Fibroblast of skin of back (primary cell): ENCODE measurements at regions not wholly inside any gene's neighbourhood (a gene's known extent, or its start where the extent isn't known, plus 50 kb on each side); places are given as distances from the start of the nearest gene placed in this dataset.

ENCODE experiments used
- DNase-seq: peaks from one replicate; pipeline ENCODE4 v3.0.0-alpha.2; 2013

GRCh38 chr10:10302689-10303088 lies 715.0 kb upstream of the CELF2 start:
- DNase-seq, result no peak

DNA sequence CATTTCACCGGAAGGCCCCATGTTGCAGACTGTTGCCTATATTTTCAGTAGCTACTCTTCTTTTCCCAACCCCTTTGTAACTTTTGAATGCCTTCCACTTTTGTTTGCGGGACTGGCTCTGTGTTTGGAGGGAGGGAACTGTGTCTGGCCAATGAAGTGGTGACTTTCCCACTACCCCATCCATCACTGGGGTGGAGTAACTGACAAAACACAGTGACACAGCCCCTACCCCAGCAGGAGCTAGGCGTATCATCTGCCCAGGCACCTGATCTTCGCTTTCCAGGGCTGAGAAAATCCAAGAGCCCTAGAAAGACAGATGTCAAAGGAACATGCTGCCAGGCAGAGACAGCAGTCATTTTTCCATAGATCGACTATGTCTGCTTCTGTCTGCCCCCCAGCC lies 710.6 kb upstream of the CELF2 start:
- DNase-seq, result no peak

- DNase-seq, result no peak
Measured at GRCh38 chr10:10307551-10307950, 710.1 kb upstream of the CELF2 start.

DNA sequence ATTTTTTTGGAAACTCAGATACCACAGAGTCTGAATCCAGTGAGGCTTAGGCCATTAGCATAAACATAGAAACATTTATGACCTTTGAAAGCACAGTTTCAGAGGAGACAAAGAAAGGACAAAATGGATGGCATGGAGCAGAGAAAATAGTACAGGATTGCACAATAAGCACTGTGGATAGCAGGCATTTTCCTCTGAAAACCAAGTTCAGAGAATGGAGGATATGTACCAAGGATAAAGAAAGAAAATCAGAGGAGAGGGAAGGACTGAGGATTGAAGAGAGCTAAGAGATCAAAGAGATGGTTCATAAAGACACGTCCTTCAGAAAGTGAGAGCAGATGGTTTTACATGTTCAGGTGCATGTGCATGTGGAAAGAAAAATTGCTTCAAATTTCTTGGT lies 707.2 kb upstream of the CELF2 start:
- no peak for DNase-seq

DNA sequence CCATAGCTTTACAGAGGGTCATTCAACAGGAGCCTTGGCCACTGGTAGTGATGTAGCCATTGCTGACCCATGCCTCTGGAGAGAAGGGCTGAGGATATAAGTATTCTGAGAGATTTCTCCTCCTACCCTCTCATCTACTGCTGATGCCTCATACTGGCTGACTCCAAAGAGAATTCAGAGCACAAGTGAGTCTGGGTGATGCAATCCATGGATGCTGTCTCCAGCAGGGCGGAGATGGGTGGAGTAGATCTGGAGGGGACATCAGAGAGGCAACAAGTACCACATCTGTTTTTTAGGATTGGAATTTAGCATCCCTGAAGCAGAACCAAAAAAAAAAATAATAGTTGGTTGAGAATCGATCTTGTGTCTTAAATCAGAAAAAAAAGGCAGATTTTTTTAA lies 705.7 kb upstream of the CELF2 start:
- DNase-seq, result no peak

- peak; percentile 81 for DNase-seq
Measured at GRCh38 chr10:10313149-10313835, 704.4 kb upstream of the CELF2 start.

DNA sequence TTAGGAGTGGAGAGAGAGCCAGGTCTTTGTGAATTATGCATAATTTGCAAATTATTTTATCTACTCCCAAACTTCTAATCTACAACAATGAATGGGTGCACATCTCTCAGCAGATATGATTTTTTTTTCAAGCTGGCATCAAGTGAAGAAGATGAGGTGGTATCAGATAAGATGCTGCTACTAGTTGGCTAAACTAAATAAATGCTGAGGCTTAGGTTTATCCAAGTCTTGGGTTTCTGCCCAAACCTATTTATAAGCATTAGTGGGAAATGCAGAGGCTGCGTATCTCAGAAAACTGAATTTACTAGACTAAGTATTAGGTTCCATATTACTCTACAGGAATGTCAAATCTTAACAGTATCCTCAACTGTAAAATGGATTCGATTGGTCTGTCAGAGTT lies 703.0 kb upstream of the CELF2 start:
- DNase-seq, result no peak

DNA sequence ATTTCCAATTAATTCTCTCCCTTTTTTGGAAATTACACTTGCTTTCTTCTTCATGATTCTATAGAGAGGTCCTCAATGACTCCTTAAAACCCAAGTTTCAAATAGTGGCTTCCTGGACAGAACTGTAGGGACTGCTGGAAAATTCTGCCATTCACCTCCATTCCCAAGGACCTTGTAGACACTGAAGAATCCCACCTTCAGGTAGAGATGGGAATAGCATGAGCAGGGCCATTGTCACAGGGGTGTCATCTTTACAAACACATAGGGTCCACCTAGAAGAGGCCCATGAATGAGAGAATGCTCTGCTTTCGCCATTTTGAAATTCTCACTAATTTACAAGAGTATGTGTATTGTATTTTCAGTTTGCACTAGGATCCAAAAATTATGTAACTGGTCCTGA lies 701.7 kb upstream of the CELF2 start:
- no peak for DNase-seq

DNA sequence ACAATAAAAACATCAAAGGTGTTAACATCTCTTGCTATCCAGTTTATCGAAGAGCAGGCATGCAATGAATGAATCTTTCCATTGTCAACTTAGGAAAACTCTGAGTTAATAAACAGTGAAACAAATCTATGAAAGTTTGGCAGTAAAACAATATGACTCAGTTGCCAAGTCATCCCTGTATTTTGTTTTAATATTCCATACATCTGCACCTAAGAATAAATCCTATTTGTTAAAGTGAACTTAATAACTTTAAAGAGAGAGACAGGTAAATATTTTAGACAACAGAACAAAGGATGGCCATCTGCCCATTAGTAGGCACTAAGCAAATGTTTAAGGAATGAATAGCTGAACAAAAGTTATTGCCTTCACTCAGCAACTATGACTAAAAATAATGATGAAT lies 700.5 kb upstream of the CELF2 start:
- no peak for DNase-seq

DNA sequence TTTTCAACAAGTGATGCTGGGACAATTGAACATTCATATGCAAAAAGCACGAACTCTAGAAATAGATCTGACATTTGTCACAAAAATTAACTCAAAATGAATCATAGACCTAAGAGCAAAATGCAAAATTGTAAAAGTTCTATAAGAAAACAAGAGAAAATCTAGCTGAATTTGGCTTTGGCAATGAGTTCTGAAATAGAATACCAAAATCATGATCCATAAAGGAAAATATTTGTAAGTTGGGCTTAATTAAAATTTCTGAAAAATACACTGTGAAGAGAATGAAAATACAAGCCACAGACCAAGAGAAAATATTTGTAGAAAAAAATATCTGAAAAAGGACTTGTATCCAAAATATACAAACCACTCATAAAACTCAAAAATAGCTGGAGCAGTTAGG lies 698.8 kb upstream of the CELF2 start:
- peak; percentile 68 for DNase-seq

- peak; percentile 90 for DNase-seq
Measured at GRCh38 chr10:10320956-10321355, 696.7 kb upstream of the CELF2 start.

DNA sequence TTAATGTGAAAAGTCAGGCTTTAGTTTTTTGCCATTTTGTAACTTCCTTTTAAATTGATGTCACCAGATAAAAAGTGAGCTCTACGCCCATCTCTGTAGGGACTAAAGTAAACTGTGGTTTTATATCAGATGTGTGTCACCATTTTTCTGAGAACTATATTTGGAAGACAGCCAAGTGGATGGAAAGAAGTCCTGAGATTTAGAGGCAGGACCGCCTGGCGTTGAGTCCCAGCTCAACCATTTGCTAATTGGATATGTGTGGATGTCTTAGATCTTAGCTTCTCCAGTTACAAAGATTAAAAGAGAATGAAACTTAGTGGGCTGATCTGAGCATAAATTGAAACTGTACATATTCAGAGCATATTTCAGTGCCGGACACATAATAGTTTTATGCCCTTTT lies 691.6 kb upstream of the CELF2 start:
- DNase-seq, result no peak

DNA sequence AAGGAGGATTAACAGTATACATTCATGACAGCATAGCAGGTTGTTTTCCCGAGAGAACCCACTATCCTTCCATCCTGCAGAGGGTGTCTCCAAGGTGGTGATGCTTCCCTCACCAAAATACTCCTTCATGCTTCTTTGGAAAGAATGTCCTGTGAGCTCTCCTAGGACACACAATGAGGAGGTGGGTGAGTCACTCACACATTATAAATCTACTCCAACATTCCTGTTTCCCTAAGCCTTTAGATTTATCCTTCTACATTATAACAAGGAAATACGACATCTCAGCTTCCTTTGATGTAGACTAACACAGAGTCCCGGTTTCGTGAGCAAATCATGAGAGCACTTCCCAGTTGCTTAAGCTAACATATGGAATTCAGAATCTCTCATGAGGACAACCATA lies 689.7 kb upstream of the CELF2 start:
- peak; percentile 18 for DNase-seq

GRCh38 chr10:10330418-10330817 lies 687.3 kb upstream of the CELF2 start:
- peak; percentile 46 for DNase-seq

DNA sequence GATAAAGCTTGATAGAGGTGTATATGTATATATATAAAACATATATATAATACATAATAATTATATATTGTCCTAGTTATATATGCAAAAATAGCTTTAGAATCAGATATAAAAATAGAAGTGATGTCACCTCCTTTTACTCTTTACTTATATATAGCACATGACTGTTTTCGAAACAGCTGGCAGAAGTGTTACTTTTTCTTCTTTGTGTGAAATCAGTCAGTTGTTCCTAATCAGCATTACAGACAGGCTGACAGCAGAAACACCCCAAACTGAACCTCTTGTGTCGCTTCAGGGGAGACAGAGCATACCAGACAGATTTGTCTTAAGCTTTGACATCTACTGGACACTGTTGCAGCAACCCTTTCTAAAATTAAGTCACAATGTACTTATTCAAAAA lies 684.9 kb upstream of the CELF2 start:
- peak; percentile 25 for DNase-seq

DNA sequence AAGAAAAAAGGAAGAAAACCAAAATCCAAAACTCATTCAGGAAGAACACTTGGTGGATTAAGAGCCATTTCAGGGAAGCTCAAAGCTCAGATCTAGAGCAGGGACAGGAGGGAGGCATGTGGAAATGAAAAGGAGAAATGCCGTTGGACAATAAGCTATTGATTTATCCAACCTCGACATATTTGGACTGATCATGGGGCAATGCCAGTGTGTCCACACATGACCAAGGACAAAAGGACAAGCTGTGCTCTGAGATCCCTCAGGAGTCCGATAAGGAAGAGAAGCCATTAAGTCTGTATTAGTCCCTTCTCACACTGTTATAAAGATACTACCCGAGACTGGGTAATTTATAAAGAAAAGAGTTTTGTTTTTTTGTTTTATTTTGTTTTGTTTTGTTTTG lies 684.0 kb upstream of the CELF2 start:
- DNase-seq, result no peak

- DNase-seq, result no peak
Measured at GRCh38 chr10:10338339-10338738, 679.3 kb upstream of the CELF2 start.

DNA sequence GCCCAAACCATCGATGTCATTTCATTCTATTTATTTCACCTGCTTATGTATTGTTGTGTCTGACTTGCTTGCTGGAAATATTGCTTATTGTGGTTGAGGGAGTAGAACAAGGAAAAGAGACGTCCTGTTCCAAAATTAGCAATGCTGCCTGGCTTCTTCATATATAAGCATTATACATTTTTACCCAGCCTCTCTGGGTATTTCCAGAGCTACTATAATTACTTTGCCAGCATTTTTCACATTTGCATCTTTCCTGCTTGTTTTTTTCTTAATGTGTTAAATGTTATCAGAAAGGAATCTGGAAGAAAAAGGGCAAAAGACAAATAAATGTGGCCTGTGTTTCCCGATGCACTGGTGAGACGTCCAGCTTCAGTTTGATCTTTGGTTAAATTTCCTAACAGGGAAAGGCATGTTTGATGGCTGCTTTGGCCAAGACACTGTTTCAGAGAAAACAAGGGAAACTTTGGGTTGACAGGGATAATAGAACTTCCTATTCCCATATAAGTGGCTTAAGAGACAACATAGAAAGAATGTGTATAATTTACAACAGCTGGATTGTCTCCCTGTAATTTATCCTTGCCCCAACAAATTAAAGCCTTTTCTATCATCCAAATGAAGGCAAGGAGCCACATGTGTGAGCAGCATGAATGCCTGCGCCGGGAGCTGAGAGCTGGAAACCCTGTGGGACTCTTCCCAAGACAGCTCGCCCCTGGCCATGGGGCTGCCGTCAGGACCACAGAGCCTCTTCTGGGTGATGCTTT lies 671.1 kb upstream of the CELF2 start:
- no peak for DNase-seq

DNA sequence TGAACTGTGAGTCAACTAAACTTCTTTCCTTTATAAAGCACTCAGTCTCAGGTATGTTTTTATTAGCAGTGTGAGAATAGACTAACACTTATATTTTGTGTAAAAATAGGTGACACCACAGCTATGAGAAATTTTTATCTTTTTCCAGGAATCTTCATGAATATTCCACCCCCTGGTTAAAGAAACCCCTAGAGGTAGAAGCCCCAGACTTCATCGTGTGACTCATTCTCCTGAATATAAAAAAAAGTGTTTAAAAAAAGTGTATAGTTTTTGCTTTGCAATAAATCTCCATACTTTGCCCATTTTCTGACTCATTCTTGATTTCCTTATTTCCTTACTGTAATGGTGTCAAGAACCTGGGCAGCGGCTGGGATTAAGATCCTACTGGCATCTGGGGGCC lies 667.6 kb upstream of the CELF2 start:
- no peak for DNase-seq

DNA sequence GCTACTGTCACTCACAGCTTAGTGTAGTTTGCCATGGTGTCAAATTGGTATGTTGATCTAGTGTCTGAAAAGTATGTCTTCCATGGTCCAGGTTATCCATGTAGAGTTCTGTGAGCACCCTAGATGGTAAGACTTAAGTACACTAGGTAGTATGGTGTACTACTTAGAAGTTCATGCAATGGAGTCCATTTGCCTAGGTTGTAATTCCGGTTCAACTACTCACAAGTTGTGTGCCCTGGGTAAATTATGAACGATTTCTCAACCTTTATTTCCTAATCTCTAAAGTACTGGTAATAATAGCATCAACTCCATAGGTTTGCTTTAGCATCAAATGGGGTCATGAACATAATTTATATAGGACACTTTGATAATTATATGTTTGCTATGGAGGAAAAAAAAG lies 666.2 kb upstream of the CELF2 start:
- no peak for DNase-seq

DNA sequence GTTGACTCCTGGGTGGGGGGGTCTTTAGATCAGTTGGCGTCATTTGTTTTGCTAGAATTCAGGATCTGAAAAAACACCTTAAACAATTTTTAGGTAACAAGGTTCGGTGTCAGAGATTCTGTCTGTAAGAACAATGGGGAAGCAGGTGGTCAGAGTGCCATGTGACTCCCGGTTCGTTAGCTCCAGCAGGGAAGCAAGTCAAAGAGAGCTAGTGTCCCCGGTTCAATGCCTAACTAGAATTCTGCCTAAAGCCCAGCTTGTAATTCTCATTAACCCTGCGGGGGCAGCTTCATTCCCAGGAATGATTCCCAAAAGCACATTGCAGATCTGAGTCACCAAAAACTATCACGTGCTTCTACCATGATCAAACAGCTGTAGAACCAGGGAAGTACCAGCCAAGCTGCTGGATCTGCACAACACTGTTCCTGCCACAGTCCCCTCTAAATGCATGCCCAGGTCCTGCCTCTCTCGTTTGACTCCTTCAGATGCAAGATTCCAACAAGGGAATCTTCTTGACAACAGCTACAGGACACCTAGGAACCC lies 664.3 kb upstream of the CELF2 start:
- no peak for DNase-seq

DNA sequence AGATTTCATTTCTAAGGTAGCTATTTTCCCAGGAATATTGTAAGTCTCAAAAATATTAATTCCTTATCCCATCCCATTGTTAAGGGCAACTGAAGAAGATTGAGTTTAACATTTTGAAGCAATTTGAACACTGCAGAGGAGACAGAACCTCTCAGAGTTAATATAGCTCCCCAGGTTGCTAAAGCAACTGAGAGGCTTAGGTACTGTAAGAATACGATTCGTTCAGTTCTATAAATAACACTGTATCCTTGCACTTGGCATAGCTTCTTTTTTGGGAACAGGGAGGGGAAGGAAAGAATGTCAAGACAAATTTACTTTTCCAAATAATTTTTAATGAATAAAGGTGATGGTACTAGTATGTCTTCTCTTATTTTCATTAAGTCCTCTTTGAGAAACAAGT lies 658.4 kb upstream of the CELF2 start:
- DNase-seq, result no peak

DNA sequence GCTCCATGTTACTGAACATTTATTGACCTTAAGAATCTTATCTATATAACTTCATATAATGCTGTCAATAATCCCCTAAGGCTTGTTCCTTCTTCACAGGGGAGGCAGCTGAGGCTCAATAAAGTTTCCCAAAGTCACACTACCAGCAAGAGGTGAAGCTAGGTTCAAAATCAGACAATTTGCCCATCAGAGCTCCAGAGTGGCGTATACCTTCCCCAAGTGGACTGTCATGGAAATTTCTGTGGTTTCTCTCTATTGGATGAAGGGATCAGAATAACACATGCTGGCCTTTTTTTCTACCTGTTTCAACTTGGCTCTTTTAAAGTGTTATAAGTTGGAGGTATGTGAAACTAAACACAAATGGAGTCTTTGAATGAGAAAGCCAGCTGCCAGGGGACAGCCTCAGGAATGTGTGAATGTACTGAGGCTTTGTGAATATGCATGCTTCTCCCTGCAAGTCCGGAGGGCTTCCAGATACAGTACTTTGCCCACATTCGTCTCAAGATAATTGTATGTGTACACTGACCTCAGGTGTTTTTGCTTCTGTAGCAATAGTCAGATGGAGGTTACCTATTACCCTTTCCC lies 656.3 kb upstream of the CELF2 start:
- no peak for DNase-seq

DNA sequence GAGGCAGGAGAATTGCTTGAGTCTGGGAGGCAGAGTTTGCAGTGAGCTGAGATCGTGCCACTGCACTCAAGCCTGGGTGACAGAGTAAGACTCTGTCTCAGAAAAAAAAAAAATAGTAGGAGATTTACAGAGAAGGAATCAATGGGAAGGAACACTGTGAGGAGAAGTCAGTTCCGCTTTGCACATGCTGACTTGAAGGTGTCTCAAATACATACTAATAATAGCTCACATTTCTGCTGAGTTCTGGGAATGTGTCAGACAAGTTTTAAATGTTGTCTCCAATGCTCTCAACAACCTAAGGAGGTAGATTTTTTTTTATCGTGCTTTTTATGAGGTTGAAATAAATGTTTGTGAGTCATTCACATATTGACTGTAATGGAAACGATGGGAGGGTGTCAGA lies 654.9 kb upstream of the CELF2 start:
- DNase-seq, result no peak
